HUES48 (cell line): ENCODE measurements at regions not wholly inside any gene's neighbourhood (a gene's known extent, or its start where the extent isn't known, plus 50 kb on each side); places are given as distances from the start of the nearest gene placed in this dataset.

ENCODE experiments used
- H3K27ac ChIP-seq: one replicate; pipeline ENCODE4 v1.7.0; 2013; ENCODE audit warnings: low read depth, low read length, inconsistent platforms
- H3K27me3 ChIP-seq: 2 replicates; pipeline ENCODE4 v1.6.1; 2013; ENCODE audit warnings: mild to moderate bottlenecking, low read length; ENCODE audit not compliant: control insufficient read depth, insufficient read depth
- H3K36me3 ChIP-seq: 2 replicates; pipeline ENCODE4 v1.6.1; 2013; ENCODE audit warnings: low read length; ENCODE audit not compliant: control insufficient read depth, insufficient read depth
- H3K4me1 ChIP-seq: 2 replicates; pipeline ENCODE4 v1.6.1; 2013; ENCODE audit warnings: mild to moderate bottlenecking, low read length; ENCODE audit not compliant: control insufficient read depth, insufficient read depth
- H3K4me3 ChIP-seq: 2 replicates; pipeline ENCODE4 v1.5.1; 2013; ENCODE audit warnings: mild to moderate bottlenecking, low read depth, low read length
- H3K9ac ChIP-seq: 2 replicates; pipeline ENCODE4 v1.6.1; 2013; ENCODE audit warnings: mild to moderate bottlenecking, low read depth, low read length, moderate library complexity
- H3K9me3 ChIP-seq: 2 replicates; pipeline ENCODE4 v1.6.1; 2013; ENCODE audit warnings: low read length; ENCODE audit not compliant: control insufficient read depth, insufficient read depth

DNA sequence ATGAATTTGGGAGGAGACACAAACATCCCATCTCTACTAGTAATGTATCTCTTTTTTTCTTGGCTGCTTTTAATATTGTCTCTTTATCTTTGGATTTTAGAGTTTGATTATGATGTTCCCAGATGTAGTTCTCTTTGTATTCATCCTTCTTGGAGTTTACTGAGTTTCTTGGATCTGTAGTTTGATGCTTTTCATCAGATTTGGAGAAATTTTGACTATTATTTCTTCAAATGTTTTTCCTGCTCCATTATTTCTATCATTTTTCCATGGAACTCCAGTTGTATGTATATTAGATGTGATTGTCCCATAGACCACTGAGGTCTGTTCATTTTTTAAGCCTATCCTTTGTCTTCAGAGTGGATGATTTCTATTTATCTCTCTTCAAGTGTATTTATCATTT is 90.7 kb upstream of the ARHGAP5 start:
- Histone ChIP-seq H3K4me1 (peaks cover 2% of the 10 kb centered on the region), H3K27me3 (no peaks in the 10 kb centered on the region), H3K9me3 (peaks cover 4% of the 10 kb centered on the region; the same call in 1 of the 2 replicates), H3K36me3 (no peaks in the 10 kb centered on the region), H3K9ac (no peak overlapping the region), H3K4me3 (no peak overlapping the region), H3K27ac (no peak overlapping the region)

- no peaks in the 10 kb centered on the region for H3K36me3 ChIP-seq
- no peak overlapping the region for H3K27ac ChIP-seq
- peaks cover 2% of the 10 kb centered on the region; the same call in 1 of the 2 replicates for H3K9me3 ChIP-seq
- no peak overlapping the region for H3K4me3 ChIP-seq
- no peak overlapping the region for H3K9ac ChIP-seq
- no peaks in the 10 kb centered on the region for H3K27me3 ChIP-seq
- H3K4me1 ChIP-seq, result peaks cover 6% of the 10 kb centered on the region
These were observed 89.4 kb upstream of the ARHGAP5 start for GRCh38 chr14:31987721-31988120.

DNA sequence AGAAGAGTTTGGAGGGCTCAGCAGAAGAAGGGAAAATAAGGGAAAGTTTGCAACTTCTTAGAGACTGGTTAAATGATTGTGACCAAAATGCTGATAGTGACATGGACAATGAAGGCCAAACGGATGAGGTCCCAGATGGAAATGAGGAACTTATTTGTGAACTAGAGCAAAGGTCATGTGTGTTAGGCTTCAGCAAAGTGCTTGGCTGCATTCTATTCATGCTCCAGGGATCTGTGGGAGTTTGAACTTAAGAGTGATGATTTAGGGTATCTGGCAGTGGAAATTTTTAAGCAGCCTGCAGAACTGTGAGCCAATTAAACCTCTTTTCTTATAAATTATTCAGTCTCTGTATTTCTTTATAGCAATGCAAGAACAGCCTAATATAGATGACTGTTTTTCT is 88.9 kb upstream of the ARHGAP5 start:
- H3K27ac ChIP-seq, result no peak overlapping the region
- no peaks in the 10 kb centered on the region for H3K9me3 ChIP-seq
- H3K36me3 ChIP-seq, result no peaks in the 10 kb centered on the region
- H3K27me3 ChIP-seq, result no peaks in the 10 kb centered on the region
- H3K4me3 ChIP-seq, result no peak overlapping the region
- H3K4me1 ChIP-seq, result peaks cover 6% of the 10 kb centered on the region
- no peak overlapping the region for H3K9ac ChIP-seq

- H3K9me3 ChIP-seq, result no peaks in the 10 kb centered on the region
- H3K27ac ChIP-seq, result no peak overlapping the region
- no peaks in the 10 kb centered on the region for H3K36me3 ChIP-seq
- H3K4me1 ChIP-seq, result peaks cover 6% of the 10 kb centered on the region
- no peak overlapping the region for H3K9ac ChIP-seq
- no peak overlapping the region for H3K4me3 ChIP-seq
- no peaks in the 10 kb centered on the region for H3K27me3 ChIP-seq
These were observed 86.8 kb upstream of the ARHGAP5 start for GRCh38 chr14:31990183-31990857.

GRCh38 chr14:31990926-31991572 is 86.1 kb upstream of the ARHGAP5 start:
- Histone ChIP-seq H3K36me3 (no peaks in the 10 kb centered on the region), H3K27ac (no peak overlapping the region), H3K4me3 (no peak overlapping the region), H3K9me3 (no peaks in the 10 kb centered on the region), H3K9ac (no peak overlapping the region), H3K27me3 (no peaks in the 10 kb centered on the region), H3K4me1 (peaks cover 6% of the 10 kb centered on the region)

DNA sequence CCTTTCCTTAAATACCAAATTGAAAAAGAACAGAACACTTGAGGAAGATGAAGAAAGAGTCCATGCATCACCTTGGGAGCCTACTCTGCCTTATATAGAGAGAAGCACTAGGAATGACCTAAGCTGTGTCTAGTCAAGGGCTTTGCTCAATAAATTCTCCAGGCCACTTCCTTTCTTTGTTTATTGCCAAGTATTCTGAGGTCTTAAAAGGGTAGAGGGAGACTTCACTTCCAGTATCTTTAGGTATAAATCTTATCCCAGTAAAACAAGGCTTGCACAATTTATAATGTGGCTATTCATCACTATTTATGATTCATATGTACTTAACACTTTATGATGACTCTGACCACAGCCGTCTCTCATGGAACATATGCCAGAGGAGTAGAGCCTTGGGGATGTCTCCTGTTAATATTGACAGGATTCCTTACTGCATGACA is 85.1 kb upstream of the ARHGAP5 start:
- Histone ChIP-seq H3K36me3 (no peaks in the 10 kb centered on the region), H3K4me3 (no peak overlapping the region), H3K27ac (no peak overlapping the region), H3K4me1 (peaks cover 6% of the 10 kb centered on the region), H3K27me3 (no peaks in the 10 kb centered on the region), H3K9me3 (no peaks in the 10 kb centered on the region), H3K9ac (no peak overlapping the region)

DNA sequence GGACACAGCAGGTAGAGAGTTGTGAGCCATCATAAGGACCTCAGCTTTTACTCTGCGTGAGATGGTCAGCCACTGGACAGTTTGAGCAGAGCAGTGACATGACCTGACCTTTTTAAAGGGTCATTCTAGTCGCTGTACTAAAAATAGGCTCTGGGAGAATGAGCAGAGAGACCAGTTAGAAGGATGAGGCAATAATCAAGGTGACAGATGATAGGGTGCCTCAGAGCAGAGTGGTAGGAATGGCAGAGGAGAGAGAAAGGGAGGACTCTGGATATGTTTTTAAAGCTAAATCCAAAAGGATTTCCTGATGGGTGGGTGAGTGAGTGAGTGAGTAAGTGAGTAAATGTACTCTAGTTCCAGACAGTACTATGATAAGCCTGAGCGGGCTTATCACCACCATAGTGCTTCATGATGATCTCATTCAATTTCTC is 83.6 kb upstream of the ARHGAP5 start:
- Histone ChIP-seq H3K9me3 (no peaks in the 10 kb centered on the region), H3K36me3 (no peaks in the 10 kb centered on the region), H3K4me3 (no peak overlapping the region), H3K27ac (no peak overlapping the region), H3K9ac (no peak overlapping the region), H3K27me3 (no peaks in the 10 kb centered on the region), H3K4me1 (peaks cover 6% of the 10 kb centered on the region)

- H3K4me1 ChIP-seq, result peaks cover 6% of the 10 kb centered on the region
- no peak overlapping the region for H3K27ac ChIP-seq
- H3K4me3 ChIP-seq, result no peak overlapping the region
- no peak overlapping the region for H3K9ac ChIP-seq
- no peaks in the 10 kb centered on the region for H3K9me3 ChIP-seq
- no peaks in the 10 kb centered on the region for H3K36me3 ChIP-seq
- no peaks in the 10 kb centered on the region for H3K27me3 ChIP-seq
These were observed 82.6 kb upstream of the ARHGAP5 start for GRCh38 chr14:31994391-31995033.

DNA sequence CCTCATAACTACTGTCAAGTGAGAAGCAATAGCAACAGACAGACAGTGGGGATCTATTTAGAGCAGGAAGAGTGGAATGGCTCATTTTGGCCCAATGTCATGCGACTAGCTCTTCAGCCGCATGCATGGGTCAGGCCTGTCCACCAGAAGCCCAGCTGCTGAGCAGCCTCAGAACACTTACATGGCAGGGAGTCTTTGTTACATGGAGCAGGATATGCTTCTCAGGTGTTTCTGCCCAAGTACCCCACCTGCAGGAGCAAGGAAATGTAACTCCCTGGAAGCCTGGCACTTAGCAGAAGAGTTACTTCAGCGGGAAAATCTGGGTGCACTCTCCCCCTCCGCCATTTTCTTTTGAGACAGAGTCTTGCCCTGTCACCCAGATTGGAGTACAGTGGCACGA is 73.5 kb upstream of the ARHGAP5 start:
- no peaks in the 10 kb centered on the region for H3K36me3 ChIP-seq
- H3K27me3 ChIP-seq, result no peaks in the 10 kb centered on the region
- H3K9me3 ChIP-seq, result no peaks in the 10 kb centered on the region
- H3K4me1 ChIP-seq, result peaks cover 9% of the 10 kb centered on the region; the same call in 1 of the 2 replicates
- no peak overlapping the region for H3K9ac ChIP-seq
- H3K4me3 ChIP-seq, result no peak overlapping the region
- H3K27ac ChIP-seq, result no peak overlapping the region

DNA sequence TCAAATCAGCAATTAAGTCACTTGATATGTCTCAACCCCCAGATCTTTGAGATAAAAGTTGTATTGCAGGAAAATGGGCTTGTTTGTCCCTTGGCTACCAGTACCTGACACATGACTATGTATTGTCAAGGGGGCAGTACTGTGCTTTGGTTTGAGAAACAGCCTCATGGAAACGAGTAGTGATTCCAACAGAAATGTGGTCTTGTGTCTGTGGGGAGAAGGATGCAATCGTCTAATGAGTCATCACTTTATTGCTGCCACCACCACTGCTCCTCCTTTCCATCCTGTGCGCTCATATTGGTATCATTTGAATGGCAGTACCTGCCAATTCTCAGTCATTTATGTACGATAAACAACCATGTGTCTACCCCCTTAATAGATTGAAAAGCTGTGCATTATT is 72.8 kb upstream of the ARHGAP5 start:
- H3K36me3 ChIP-seq, result no peaks in the 10 kb centered on the region
- no peaks in the 10 kb centered on the region for H3K9me3 ChIP-seq
- no peak overlapping the region for H3K4me3 ChIP-seq
- H3K9ac ChIP-seq, result no peak overlapping the region
- peaks cover 9% of the 10 kb centered on the region; the same call in 1 of the 2 replicates for H3K4me1 ChIP-seq
- no peak overlapping the region for H3K27ac ChIP-seq
- H3K27me3 ChIP-seq, result no peaks in the 10 kb centered on the region

DNA sequence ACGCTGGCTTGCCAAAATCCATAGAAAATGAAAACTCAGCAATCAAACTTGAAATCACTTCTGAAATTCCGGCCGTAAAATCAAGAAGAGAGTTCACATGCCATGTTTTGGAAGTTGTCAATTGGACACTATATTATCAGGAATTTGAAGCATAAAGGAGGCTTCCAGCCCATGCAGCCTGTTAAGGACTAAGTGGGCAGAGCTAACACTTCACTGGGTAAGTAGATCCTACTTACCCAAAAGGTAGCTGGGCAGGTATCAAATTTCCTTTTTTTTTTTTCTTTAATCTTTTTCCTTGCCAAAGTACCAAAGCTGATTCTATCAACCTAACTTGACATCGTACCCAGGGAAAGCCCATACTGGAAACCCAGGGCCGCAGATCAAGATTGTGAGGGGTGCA is 71.5 kb upstream of the ARHGAP5 start:
- Histone ChIP-seq H3K9ac (no peak overlapping the region), H3K4me1 (peaks cover 9% of the 10 kb centered on the region; the same call in 1 of the 2 replicates), H3K4me3 (no peak overlapping the region), H3K9me3 (no peaks in the 10 kb centered on the region), H3K27ac (no peak overlapping the region), H3K36me3 (no peaks in the 10 kb centered on the region), H3K27me3 (no peaks in the 10 kb centered on the region)
